ENCODE measurements at regions not wholly inside any gene's neighbourhood (a gene's known extent, or its start where the extent isn't known, plus 50 kb on each side); places are given as distances from the start of the nearest gene placed in this dataset.

DNA sequence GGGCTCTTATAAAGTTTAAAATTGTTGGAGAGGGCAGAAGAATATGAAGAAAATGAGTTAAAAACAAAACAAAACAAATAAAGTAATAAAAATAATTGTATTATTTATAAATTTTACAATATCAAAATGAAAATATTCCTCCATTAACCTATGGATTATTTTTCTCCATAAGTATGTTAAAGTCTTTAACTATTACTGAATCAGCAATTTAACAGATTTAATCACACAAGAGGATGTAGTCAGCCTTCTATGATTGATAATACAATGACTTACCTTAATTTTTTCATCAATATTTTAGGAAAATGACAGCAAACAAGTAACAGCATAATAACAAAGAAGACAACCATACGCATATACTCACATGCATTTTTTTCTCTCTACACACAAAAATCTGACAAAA is 1195.3 kb upstream of the NUDT12 start:
- no peak for DNase-seq
- in situ Hi-C loops (cut with HindIII; ENCODE audit: low pct_ligation_motif_present, low pct_unique_long_range_greater_than_20kb, low sequenced_read_pairs) = no loop called here

DNA sequence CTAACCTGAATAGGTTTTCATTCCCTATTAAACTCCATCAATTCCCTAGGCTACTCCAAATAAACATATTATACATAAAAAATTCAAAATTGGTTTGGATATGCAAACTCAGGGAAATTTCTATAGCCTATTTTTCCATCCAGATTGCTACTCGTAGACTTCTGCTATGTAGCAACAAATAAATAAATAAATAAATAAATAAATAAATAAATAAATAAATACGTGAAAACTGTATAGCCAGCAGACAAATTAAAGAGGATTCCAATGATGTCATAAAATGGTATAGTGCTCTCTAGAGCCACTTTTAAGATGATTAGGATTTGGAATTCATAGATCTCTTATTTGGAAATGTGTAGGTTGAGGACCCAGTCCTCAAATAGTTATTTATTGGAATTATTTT is 1193.2 kb upstream of the NUDT12 start:
- in situ Hi-C loops (cut with HindIII; ENCODE audit: low pct_ligation_motif_present, low pct_unique_long_range_greater_than_20kb, low sequenced_read_pairs) = no loop called here

GRCh38 chr5:104754311-104754995 is 1191.9 kb upstream of the NUDT12 start:
- no peak for DNase-seq
- in situ Hi-C loops (cut with HindIII; ENCODE audit: low pct_ligation_motif_present, low pct_unique_long_range_greater_than_20kb, low sequenced_read_pairs) = no loop called here

More for the DNA sequence above, 1193.2 kb upstream of the NUDT12 start:
- no peak for DNase-seq

DNA sequence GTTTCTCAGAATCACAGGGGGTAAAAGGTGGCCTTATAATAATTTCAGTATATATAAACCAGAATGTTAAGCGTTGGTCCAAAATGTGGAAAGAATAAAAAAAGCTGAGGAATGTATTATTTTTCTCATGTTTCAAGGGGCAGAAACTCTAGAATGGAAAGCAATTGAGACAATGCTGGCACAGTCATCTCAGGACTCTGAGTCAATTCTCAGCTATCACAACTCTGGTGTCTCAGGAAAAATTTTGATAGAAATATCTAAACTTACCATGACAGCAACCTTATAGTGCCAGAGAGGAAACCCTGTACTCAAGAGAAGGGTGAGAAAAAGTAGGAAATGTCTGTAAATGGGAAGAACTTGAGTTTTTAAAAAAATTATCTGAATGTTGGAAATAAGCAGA is 1189.4 kb upstream of the NUDT12 start:
- in situ Hi-C loops (cut with HindIII; ENCODE audit: low pct_ligation_motif_present, low pct_unique_long_range_greater_than_20kb, low sequenced_read_pairs) = no loop called here
- no peak for DNase-seq

GRCh38 chr5:104739905-104740304 is 1177.3 kb upstream of the NUDT12 start:
- in situ Hi-C loops (cut with HindIII; ENCODE audit: low pct_ligation_motif_present, low pct_unique_long_range_greater_than_20kb, low sequenced_read_pairs) = no loop called here
- no peak for DNase-seq

DNA sequence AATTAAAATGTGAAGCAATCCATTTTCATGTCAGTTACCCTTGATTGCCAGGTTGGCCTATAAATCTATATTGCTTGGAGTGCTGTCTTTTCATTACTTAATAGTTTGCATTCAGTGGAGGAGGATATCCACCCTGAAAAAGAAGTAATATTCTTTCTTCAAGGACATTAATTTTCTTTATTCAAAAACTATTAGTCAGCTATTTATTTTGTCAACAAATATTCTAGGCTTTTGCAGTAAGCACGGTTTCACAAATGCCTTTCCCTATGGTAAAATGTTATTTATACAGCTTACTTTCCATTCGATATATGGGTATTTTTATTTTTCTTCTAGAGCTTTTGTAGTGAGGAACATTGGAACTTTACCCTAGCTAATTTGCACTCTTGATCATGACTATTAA is 1176.9 kb upstream of the NUDT12 start:
- in situ Hi-C loops (cut with HindIII; ENCODE audit: low pct_ligation_motif_present, low pct_unique_long_range_greater_than_20kb, low sequenced_read_pairs) = no loop called here
- DNase-seq = no peak

GRCh38 chr5:104736073-104736472 is 1173.5 kb upstream of the NUDT12 start:
- in situ Hi-C loops (cut with HindIII; ENCODE audit: low pct_ligation_motif_present, low pct_unique_long_range_greater_than_20kb, low sequenced_read_pairs) = no loop called here
- no peak for DNase-seq

GRCh38 chr5:104734046-104734445 is 1171.5 kb upstream of the NUDT12 start:
- in situ Hi-C loops (cut with HindIII; ENCODE audit: low pct_ligation_motif_present, low pct_unique_long_range_greater_than_20kb, low sequenced_read_pairs) = no loop called here
- DNase-seq = no peak

DNA sequence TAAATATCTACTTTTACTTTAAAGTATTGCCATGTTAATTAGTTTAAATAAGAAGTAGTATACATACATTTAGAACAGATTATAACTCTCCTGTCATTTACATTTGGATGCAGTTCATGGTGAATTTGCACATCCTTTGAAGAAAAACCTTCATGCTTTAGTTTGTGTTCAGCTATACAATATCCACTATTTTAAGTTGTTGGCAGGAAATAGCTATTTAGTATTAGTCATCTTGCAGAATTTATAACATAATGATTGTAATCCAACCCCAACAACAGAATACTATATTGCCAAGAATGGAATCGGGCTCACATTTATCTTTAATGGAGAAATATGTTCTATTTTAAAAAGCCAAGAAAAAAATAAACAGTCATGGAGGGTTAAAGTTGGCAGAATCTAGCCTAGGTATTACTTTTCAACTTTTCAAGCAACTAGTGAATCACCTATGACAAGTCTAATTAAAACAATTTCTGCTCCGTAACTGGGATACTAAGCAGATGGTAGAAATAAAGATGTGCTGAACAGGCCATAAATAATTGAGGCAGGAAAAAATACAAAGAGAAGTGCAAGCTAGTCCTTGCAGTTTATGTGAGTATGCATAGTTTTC is 1170.6 kb upstream of the NUDT12 start:
- DNase-seq = no peak
- in situ Hi-C loops (cut with HindIII; ENCODE audit: low pct_ligation_motif_present, low pct_unique_long_range_greater_than_20kb, low sequenced_read_pairs) = no loop called here

DNA sequence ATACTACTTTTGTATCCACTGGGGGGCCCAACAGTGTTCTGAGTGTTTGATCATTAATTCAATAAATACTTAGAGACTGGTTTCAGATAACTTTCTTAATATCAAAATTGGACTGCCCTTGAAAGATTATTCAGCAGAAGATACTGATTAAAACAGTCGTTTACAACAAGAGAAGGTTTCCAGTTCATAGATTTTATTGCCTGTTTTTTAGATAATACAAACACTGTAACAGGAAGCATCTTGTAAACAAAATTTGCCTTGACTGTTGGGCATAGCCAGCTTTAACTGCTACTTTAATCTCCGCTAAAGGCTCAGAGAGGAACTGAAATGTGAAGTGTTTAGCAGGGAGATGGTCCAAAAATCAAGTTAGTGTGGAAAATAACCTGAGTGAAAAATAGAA is 1168.7 kb upstream of the NUDT12 start:
- no peak for DNase-seq
- in situ Hi-C loops (cut with HindIII; ENCODE audit: low pct_ligation_motif_present, low pct_unique_long_range_greater_than_20kb, low sequenced_read_pairs) = no loop called here

GRCh38 chr5:104708027-104708426 is 1145.4 kb upstream of the NUDT12 start:
- no peak for DNase-seq
- in situ Hi-C loops (cut with HindIII; ENCODE audit: low pct_ligation_motif_present, low pct_unique_long_range_greater_than_20kb, low sequenced_read_pairs) = no loop called here

GRCh38 chr5:104706600-104706999 is 1144.0 kb upstream of the NUDT12 start:
- no peak for DNase-seq

GRCh38 chr5:104702212-104702611 is 1139.6 kb upstream of the NUDT12 start:
- in situ Hi-C loops (cut with HindIII; ENCODE audit: low pct_ligation_motif_present, low pct_unique_long_range_greater_than_20kb, low sequenced_read_pairs) = no loop called here
- no peak for DNase-seq

More at GRCh38 chr5:104706600-104706999, 1144.0 kb upstream of the NUDT12 start:
- in situ Hi-C loops (cut with HindIII; ENCODE audit: low pct_ligation_motif_present, low pct_unique_long_range_greater_than_20kb, low sequenced_read_pairs) = no loop called here

DNA sequence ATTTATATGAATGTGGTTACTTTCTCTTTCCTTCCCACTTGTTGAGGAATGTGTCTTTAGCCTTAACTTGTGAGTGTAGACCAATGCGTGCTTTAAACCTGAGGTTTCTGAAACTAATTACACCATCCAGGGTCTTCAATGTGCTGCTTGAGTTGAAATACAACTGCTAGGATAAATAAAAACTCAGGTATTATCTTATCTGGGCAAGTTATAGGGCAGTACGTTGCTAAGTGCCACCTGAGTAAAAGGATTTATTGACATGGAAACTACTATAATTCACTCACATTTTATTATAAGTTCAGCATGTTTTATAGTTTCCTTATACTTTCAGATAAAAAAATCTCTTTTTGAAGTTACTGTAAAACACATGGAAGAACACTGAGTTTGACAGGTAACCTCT is 1136.8 kb upstream of the NUDT12 start:
- in situ Hi-C loops (cut with HindIII; ENCODE audit: low pct_ligation_motif_present, low pct_unique_long_range_greater_than_20kb, low sequenced_read_pairs) = no loop called here
- DNase-seq = no peak

DNA sequence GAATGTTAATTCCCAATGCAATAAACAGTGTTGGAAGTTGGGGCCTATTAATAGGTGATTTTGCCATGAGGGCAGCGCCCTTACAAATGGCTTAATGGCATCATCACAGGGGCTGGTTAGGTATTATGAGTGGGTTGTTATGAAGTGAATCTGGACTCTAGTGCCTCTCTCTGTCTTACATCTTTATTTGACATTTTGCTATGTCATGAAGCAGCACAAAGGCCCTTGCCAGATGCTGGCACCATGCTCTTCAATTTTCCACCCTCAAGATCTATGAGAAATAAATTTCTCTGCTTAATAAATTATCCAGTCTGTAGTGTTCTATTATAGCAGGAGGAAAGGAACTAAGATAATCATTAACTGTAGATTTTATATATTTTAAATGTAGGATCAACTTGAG is 1098.7 kb upstream of the NUDT12 start:
- in situ Hi-C loops (cut with HindIII; ENCODE audit: low pct_ligation_motif_present, low pct_unique_long_range_greater_than_20kb, low sequenced_read_pairs) = no loop called here
- DNase-seq = no peak

DNA sequence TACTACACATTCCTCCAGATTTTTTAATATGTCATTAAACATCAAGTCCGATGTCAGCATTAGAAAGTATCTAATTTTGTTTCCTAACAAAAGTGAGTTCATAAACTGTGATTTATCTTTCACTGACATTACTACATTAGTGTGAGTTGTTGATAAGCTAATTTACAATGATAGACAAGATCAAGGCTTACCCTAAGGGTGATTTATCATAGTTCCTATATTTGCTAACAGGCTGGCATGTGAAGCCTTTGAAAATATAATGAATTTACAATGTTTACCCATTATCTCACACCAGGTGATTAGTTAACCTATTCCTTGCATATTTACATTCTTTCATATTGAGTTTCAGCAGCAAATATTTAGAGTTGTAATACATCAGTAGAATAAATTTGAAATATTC is 1096.9 kb upstream of the NUDT12 start:
- in situ Hi-C loops (cut with HindIII; ENCODE audit: low pct_ligation_motif_present, low pct_unique_long_range_greater_than_20kb, low sequenced_read_pairs) = no loop called here
- DNase-seq = no peak

- in situ Hi-C loops (cut with HindIII; ENCODE audit: low pct_ligation_motif_present, low pct_unique_long_range_greater_than_20kb, low sequenced_read_pairs) = no loop called here
- DNase-seq = no peak
Observed at GRCh38 chr5:104652271-104652861, 1089.8 kb upstream of the NUDT12 start.

DNA sequence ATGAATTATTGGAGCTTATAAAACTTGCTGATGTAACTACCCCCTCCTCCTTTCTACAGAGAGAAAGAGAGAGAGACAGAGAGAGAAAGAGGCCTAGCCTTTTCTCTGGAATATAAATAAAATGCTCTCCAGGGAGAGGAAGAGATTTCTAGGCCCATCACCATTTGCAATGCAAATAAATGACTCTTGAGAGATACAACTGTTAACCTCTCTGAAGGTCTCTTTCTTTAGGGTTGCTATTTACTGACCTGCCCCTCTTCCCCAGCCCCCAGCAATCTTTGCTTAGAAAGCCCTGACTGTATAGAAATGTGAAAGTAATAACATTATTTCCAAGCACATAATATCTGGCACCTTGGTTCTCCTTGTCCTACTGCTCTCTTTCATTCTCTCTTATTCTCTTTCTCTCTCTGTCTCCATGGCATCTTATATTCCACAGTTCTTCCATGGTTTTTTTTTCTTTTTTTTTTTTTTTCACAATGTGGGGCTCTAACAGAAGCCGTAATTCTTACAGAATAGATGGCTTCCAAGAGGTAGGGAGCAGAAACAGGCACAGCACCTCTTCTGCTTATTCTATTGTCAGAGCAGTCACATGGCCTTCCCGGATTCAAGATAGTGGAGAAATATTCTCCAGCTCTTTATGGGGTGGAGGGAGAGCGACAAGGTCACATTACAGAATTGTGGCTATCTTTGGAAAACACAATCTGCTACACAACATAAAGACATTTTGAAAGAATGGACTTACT is 1087.9 kb upstream of the NUDT12 start:
- in situ Hi-C loops (cut with HindIII; ENCODE audit: low pct_ligation_motif_present, low pct_unique_long_range_greater_than_20kb, low sequenced_read_pairs) = no loop called here
- DNase-seq = no peak

DNA sequence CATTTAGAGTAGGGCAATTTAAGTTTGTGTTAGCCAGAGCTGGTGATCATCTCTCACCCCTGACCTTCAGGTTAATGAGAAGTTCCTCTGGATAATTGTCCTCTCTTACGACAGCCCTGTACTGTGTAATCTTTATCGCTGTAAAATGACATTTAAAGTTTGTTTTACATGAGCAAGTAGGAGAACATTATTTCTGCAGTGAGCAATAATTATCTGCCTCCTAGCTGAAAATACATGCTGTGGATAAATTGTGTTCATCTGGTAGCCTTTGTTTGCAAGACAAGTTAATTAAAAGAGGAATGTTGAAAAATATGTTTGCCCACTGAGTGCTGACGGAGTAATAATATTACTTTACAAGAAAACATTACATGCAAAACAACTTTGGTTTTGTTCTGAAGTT is 1083.8 kb upstream of the NUDT12 start:
- no peak for DNase-seq
- in situ Hi-C loops (cut with HindIII; ENCODE audit: low pct_ligation_motif_present, low pct_unique_long_range_greater_than_20kb, low sequenced_read_pairs) = no loop called here
